SJSA1 (cell line): ENCODE measurements at regions not wholly inside any gene's neighbourhood (a gene's known extent, or its start where the extent isn't known, plus 50 kb on each side); places are given as distances from the start of the nearest gene placed in this dataset.

Experiments
- DNase-seq, 2 experiments: peaks; one replicate each; pipeline ENCODE4 v3.0.0-alpha.2; 2015 to 2020; ENCODE audit warnings: low spot score in 2 of 2, low read depth in 1 of 2
- H3K27ac ChIP-seq: fragments of 250-450 bp; sonication (Bioruptor Pico); 2 replicates; pipeline ENCODE4 v1.5.1; 2020; ENCODE audit warnings: mild to moderate bottlenecking, moderate library complexity
- H3K27me3 ChIP-seq: fragments of 250-450 bp; sonication (Bioruptor Pico); replicated peaks from 2 replicates; pipeline ENCODE4 v1.5.1; 2020; ENCODE audit warnings: mild to moderate bottlenecking, moderate library complexity
- H3K36me3 ChIP-seq: fragments of 250-450 bp; sonication (Bioruptor Pico); 2 replicates; pipeline ENCODE4 v1.5.1; 2020; ENCODE audit warnings: mild to moderate bottlenecking
- H3K4me1 ChIP-seq: fragments of 250-450 bp; sonication (Bioruptor Pico); replicated peaks from 2 replicates; pipeline ENCODE4 v1.6.1; 2021; ENCODE audit warnings: mild to moderate bottlenecking
- H3K4me3 ChIP-seq: fragments of 250-450 bp; sonication (Bioruptor Pico); 2 replicates; pipeline ENCODE4 v1.5.1; 2020; ENCODE audit warnings: mild to moderate bottlenecking
- H3K9me3 ChIP-seq: fragments of 250-450 bp; sonication (Bioruptor Pico); replicated peaks from 2 replicates; pipeline ENCODE4 v1.5.1; 2020; ENCODE audit warnings: mild to moderate bottlenecking

- Histone ChIP-seq H3K9me3 (no peaks in the 10 kb centered on the region), H3K4me1 (no peaks in the 10 kb centered on the region), H3K27me3 (no peaks in the 10 kb centered on the region; the same call in 1 of the 2 replicates), H3K27ac (no peak overlapping the region), H3K4me3 (no peak overlapping the region), H3K36me3 (no peaks in the 10 kb centered on the region)
- no peak for DNase-seq
These were observed 165.4 kb downstream of the MIS18A start for GRCh38 chr21:32113486-32113885.

DNA sequence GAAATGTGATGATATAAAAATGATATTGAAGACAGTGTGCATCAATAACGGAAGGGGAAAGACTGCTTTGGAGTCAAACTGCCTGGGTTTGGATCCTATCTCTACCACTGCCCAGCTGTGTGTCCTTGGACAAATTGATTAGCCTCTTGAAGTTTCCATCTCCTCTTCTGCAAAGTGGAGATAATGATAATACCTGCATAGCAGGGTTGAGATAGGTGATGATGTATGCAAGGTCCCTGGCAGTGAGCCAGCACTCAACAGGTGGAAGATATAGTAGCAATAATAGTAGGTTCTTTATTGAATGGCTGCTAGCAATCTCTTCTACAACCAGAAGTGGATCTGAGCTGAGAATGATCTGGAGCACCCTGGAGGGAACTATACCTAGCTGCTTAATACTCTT is 166.7 kb downstream of the MIS18A start:
- H3K4me3 ChIP-seq = no peak overlapping the region
- DNase-seq = no peak
- H3K9me3 ChIP-seq = no peaks in the 10 kb centered on the region
- peaks cover 2% of the 10 kb centered on the region; the same call in 1 of the 2 replicates for H3K27me3 ChIP-seq
- H3K36me3 ChIP-seq = no peaks in the 10 kb centered on the region
- no peaks in the 10 kb centered on the region for H3K4me1 ChIP-seq
- H3K27ac ChIP-seq = no peak overlapping the region

- Histone ChIP-seq H3K27me3 (peaks cover 3% of the 10 kb centered on the region; the same call in 1 of the 2 replicates), H3K27ac (no peak overlapping the region), H3K4me1 (no peaks in the 10 kb centered on the region), H3K9me3 (no peaks in the 10 kb centered on the region), H3K36me3 (no peaks in the 10 kb centered on the region), H3K4me3 (no peak overlapping the region)
- DNase-seq = no peak
These were observed 170.3 kb downstream of the MIS18A start for GRCh38 chr21:32108566-32108965.

- no peak for DNase-seq
- Histone ChIP-seq H3K27ac (no peak overlapping the region), H3K9me3 (no peaks in the 10 kb centered on the region), H3K4me1 (no peaks in the 10 kb centered on the region), H3K27me3 (0 out of 2 replicates have a peak, but pooled peaks cover 3% of the 10 kb centered on the region), H3K36me3 (no peaks in the 10 kb centered on the region), H3K4me3 (no peak overlapping the region)
These were observed 175.5 kb downstream of the MIS18A start for GRCh38 chr21:32103361-32103760.

DNA sequence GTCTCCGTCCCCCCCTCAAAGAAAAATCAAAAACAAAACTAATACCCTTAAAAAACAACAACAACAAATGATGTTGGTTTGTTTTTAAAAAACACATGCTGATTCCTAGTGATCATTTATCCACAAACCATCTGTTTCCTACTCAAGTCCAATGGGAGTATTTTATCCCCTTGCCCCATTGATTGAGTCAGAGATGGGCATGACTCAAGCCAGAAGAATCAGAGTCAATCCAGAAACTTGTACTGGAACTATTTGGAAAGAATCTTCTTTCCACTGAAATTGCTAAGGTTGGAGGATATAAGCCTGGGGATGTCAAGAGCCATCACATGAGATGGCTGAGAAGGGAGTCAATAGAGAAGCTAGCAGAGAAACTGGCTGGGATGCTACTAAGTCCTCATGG is 176.4 kb downstream of the MIS18A start:
- 0 out of 2 replicates have a peak, but pooled peaks cover 3% of the 10 kb centered on the region for H3K27me3 ChIP-seq

GRCh38 chr21:32101277-32101676 is 177.6 kb downstream of the MIS18A start:
- Histone ChIP-seq H3K27me3 (no peaks in the 10 kb centered on the region), H3K36me3 (no peaks in the 10 kb centered on the region), H3K4me3 (no peak overlapping the region), H3K27ac (no peak overlapping the region), H3K4me1 (no peaks in the 10 kb centered on the region), H3K9me3 (no peaks in the 10 kb centered on the region)
- no peak for DNase-seq

More for the DNA sequence above, 176.4 kb downstream of the MIS18A start:
- no peaks in the 10 kb centered on the region for H3K36me3 ChIP-seq
- no peak for DNase-seq
- H3K4me1 ChIP-seq = no peaks in the 10 kb centered on the region
- H3K27ac ChIP-seq = no peak overlapping the region
- no peak overlapping the region for H3K4me3 ChIP-seq
- H3K9me3 ChIP-seq = no peaks in the 10 kb centered on the region

DNA sequence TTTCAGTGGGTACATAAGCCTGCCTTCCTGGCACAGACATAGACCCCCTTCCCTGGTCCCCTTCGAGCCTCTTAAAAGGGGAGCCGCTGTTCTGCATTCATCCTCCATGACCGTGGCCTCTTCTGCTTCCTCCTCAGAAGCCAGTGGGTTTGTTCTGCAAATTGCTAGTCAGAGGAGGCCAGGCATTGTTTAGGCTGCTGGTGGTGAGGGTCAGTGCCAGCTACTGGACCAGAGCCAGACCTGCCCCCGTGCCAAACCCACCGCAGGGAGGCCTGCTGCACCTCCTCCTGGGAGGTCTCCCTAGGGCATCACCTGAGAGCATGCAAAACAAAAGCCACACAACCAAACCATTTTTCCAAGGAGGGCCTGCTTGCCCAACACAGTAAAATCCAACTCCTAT is 178.4 kb downstream of the MIS18A start:
- Histone ChIP-seq H3K27me3 (no peaks in the 10 kb centered on the region), H3K36me3 (no peaks in the 10 kb centered on the region), H3K9me3 (no peaks in the 10 kb centered on the region), H3K4me1 (no peaks in the 10 kb centered on the region), H3K4me3 (no peak overlapping the region), H3K27ac (no peak overlapping the region)
- no peak for DNase-seq

- Histone ChIP-seq H3K27me3 (no peaks in the 10 kb centered on the region), H3K36me3 (no peaks in the 10 kb centered on the region), H3K27ac (no peak overlapping the region), H3K4me3 (no peak overlapping the region), H3K4me1 (no peaks in the 10 kb centered on the region), H3K9me3 (no peaks in the 10 kb centered on the region)
- no peak for DNase-seq
These were observed 178.9 kb downstream of the MIS18A start for GRCh38 chr21:32099812-32100416.

GRCh38 chr21:32096411-32096810 is 182.4 kb downstream of the MIS18A start:
- peak in 1 of 2 experiments; percentile 23 for DNase-seq
- Histone ChIP-seq H3K4me3 (no peak overlapping the region), H3K9me3 (no peaks in the 10 kb centered on the region; the same call in 1 of the 2 replicates), H3K4me1 (no peaks in the 10 kb centered on the region), H3K36me3 (no peaks in the 10 kb centered on the region), H3K27me3 (no peaks in the 10 kb centered on the region), H3K27ac (no peak overlapping the region)

- Histone ChIP-seq H3K27ac (no peak overlapping the region), H3K9me3 (no peaks in the 10 kb centered on the region; the same call in 1 of the 2 replicates), H3K4me3 (no peak overlapping the region), H3K4me1 (no peaks in the 10 kb centered on the region), H3K27me3 (no peaks in the 10 kb centered on the region), H3K36me3 (no peaks in the 10 kb centered on the region)
- DNase-seq = no peak
These were observed 184.0 kb downstream of the MIS18A start for GRCh38 chr21:32094804-32095203.

DNA sequence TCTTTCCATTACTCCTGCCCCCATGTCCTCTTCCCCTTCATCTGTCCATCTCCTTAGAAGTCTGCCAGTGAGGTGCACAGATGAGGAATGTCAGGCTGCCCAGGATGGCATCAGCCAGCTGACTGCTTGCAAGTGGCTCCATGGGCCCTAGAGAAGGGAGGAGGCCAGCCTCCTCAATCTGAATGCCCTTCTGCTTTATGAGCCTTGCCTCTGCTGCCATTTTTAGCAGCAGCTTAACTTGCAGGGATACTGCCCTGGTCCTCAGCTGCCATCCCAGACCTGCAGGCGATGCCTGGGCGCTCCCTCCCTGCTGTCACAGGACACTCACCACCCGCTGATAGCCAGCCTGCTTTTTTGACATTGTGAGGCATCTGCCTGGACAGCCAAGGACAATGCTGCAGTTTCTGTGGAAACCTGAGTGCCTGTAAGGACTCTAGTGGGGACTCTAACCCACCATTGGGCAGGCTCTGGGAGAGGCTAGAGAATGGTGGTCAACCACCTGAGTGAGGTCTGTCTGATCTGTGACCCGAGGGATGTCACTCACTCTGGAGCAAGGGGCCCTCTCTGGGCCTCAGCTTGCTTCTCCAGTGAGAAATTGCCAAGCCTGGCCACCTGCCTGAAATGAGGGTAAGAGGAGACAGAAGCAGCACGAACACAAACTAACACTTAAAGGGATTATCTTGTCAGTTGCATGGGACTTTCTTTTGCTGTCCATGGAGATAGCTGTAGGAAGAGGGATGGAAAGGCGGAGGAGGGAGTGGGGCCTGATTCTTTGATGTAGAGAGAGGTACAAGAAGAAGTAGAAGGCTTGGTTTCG is 185.0 kb downstream of the MIS18A start:
- no peaks in the 10 kb centered on the region for H3K36me3 ChIP-seq
- no peak overlapping the region for H3K27ac ChIP-seq
- no peaks in the 10 kb centered on the region; the same call in 1 of the 2 replicates for H3K9me3 ChIP-seq
- no peak for DNase-seq
- H3K27me3 ChIP-seq = no peaks in the 10 kb centered on the region
- no peak overlapping the region for H3K4me3 ChIP-seq
- no peaks in the 10 kb centered on the region for H3K4me1 ChIP-seq

- H3K4me3 ChIP-seq = no peak overlapping the region
- no peaks in the 10 kb centered on the region for H3K36me3 ChIP-seq
- H3K27ac ChIP-seq = no peak overlapping the region
- no peaks in the 10 kb centered on the region for H3K27me3 ChIP-seq
- H3K4me1 ChIP-seq = no peaks in the 10 kb centered on the region
- H3K9me3 ChIP-seq = no peaks in the 10 kb centered on the region; the same call in 1 of the 2 replicates
- DNase-seq = no peak
These were observed 187.9 kb downstream of the MIS18A start for GRCh38 chr21:32090956-32091355.

- Histone ChIP-seq H3K27ac (no peak overlapping the region), H3K27me3 (no peaks in the 10 kb centered on the region), H3K4me1 (no peaks in the 10 kb centered on the region), H3K9me3 (no peaks in the 10 kb centered on the region; the same call in 1 of the 2 replicates), H3K4me3 (no peak overlapping the region), H3K36me3 (no peaks in the 10 kb centered on the region)
- DNase-seq = no peak
These were observed 189.1 kb downstream of the MIS18A start for GRCh38 chr21:32089766-32090165.

DNA sequence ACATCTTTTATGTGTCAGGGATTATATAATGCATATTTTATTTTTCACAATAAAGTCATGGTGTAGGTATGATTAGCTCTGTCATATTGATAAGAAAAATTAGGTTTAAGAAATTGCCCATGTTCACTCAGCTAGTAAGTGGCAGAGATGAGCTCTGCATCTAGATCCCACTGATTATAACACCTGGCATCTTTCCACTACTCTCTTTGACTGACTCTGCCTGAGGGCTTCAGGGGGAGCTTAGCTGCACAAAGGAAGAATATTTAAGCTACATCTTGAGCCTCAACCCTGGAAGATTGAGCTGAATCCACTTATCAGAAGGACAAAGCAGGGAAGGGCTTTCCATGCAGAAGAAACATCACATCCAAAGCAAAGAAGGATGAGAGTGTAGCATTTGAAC is 190.4 kb downstream of the MIS18A start:
- H3K27me3 ChIP-seq = no peaks in the 10 kb centered on the region
- no peak for DNase-seq
- no peaks in the 10 kb centered on the region for H3K36me3 ChIP-seq
- H3K4me1 ChIP-seq = no peaks in the 10 kb centered on the region
- no peak overlapping the region for H3K27ac ChIP-seq
- H3K4me3 ChIP-seq = no peak overlapping the region
- H3K9me3 ChIP-seq = no peaks in the 10 kb centered on the region; the same call in 1 of the 2 replicates
